HepG2 (cell line): ENCODE measurements at regions not wholly inside any gene's neighbourhood (a gene's known extent, or its start where the extent isn't known, plus 50 kb on each side); places are given as distances from the start of the nearest gene placed in this dataset.

Source experiments
- ATAC-seq: fragments of 200-7000 bp; cut with Tn5 transposase; 3 replicates; pipeline ENCODE4 v1.9.1; 2020; ENCODE audit warnings: mild to moderate bottlenecking, moderate library complexity
- BruUV-seq: library from RNA; stranded (reverse); fragments of 400-500 nt; replicated peaks from 2 replicates; lab custom pipeline; 2021; lab: Mats Ljungman, UMichigan
- CTCF ChIA-PET: fragments of 300-600 bp; formaldehyde crosslinking; extraction: SDS; loops from one replicate; lab custom pipeline; 2021; ENCODE audit warnings: low total read pairs, inconsistent platforms, low intra/inter-chr PET ratio; lab: Yijun Ruan, JAX
- POLR2A ChIA-PET: fragments of 350-600 bp; sonication (Branson Sonifier 250); formaldehyde crosslinking; loops from one replicate; lab custom pipeline; 2020; ENCODE audit warnings: antibody characterized with exemption, inconsistent platforms; lab: Yijun Ruan, JAX
- DNase-seq: peaks from one replicate; pipeline ENCODE4 v3.0.0-alpha.2; 2015; ENCODE audit warnings: low spot score
- FAIRE-seq: peaks from 3 replicates; lab custom pipeline; 2011; peaks lifted over from hg19 to GRCh38; lab: Jason Lieb, UNC
- H2AFZ ChIP-seq: one replicate; pipeline ENCODE4 v1.6.1; 2011; ENCODE audit warnings: low read length, inconsistent platforms
- H3K27ac ChIP-seq: fragments of 300-600 bp; 3 replicates; pipeline ENCODE4 v1.8.0; 2011; ENCODE audit warnings: mixed run types, mild to moderate bottlenecking, mixed read lengths, low read length, inconsistent platforms; ENCODE audit not compliant: insufficient read depth; ENCODE audit errors: extremely low read length
- H3K27me3 ChIP-seq, 2 experiments: fragments of 200-600 bp in 1 of 2; 2 replicates in 1 of 2; 3 replicates in 1 of 2; pipeline versions ENCODE4 v1.6.0 to v1.8.0; 2011; ENCODE audit warnings: low read length in 2 of 2, mild to moderate bottlenecking in 2 of 2, moderate library complexity in 2 of 2, inconsistent platforms in 1 of 2; ENCODE audit not compliant: insufficient read depth in 2 of 2, control insufficient read depth in 1 of 2
- H3K36me3 ChIP-seq, 2 experiments: fragments of 200-600 bp in 1 of 2; replicated peaks in 1 of 2; 2 replicates in 1 of 2; 3 replicates in 1 of 2; pipeline versions ENCODE4 v1.5.1 to v1.8.0; 2011; ENCODE audit warnings: low read length in 2 of 2, inconsistent platforms in 1 of 2; ENCODE audit not compliant: insufficient read depth in 2 of 2, control insufficient read depth in 1 of 2
- H3K4me1 ChIP-seq: 2 replicates; pipeline ENCODE4 v1.5.1; 2012; ENCODE audit warnings: low read length, inconsistent platforms; ENCODE audit not compliant: insufficient read depth
- H3K4me2 ChIP-seq: 2 replicates; pipeline ENCODE4 v1.6.0; 2011; ENCODE audit warnings: low read depth, low read length, inconsistent platforms
- H3K4me3 ChIP-seq, 3 experiments: fragments of 200-600 bp in 1 of 3; sonication (generic), shearing (Covaris generic) in 1 of 3; replicated peaks in 1 of 3; 2 replicates each; pipeline ENCODE4 v1.5.1; 2011 to 2016; ENCODE audit warnings: low read length in 3 of 3, inconsistent platforms in 2 of 3, low read depth in 2 of 3, mild to moderate bottlenecking in 2 of 3, control low read depth in 1 of 3, mixed read lengths in 1 of 3; ENCODE audit not compliant: insufficient read depth in 1 of 3
- H3K79me2 ChIP-seq: one replicate; pipeline ENCODE4 v1.6.1; 2011; ENCODE audit warnings: low read length, inconsistent platforms; ENCODE audit not compliant: insufficient read depth
- H3K9ac ChIP-seq: 2 replicates; pipeline ENCODE4 v1.6.0; 2011; ENCODE audit warnings: mild to moderate bottlenecking, low read depth, low read length, inconsistent platforms; ENCODE audit not compliant: insufficient read depth
- H3K9me3 ChIP-seq: 2 replicates; pipeline ENCODE4 v1.5.1; 2012; ENCODE audit warnings: mild to moderate bottlenecking, low read length
- H4K20me1 ChIP-seq: 2 replicates; pipeline ENCODE4 v1.6.0; 2011; ENCODE audit warnings: inconsistent platforms, mild to moderate bottlenecking, low read length, moderate library complexity; ENCODE audit not compliant: insufficient read depth
- ATRX ChIP-seq: sonication (generic); formaldehyde crosslinking; IDR thresholded peaks from 2 replicates; pipeline ENCODE4 v1.4.0; 2020; ENCODE audit warnings: missing genetic modification reagents, borderline replicate concordance
- FOXM1 ChIP-seq: sonication (generic); formaldehyde crosslinking; IDR thresholded peaks from 2 replicates; pipeline ENCODE4 v1.5.0; 2020; ENCODE audit warnings: missing genetic modification reagents
- GMEB2 ChIP-seq: IDR thresholded peaks from 2 replicates; pipeline ENCODE4 v1.6.1; 2016; ENCODE audit warnings: missing biosample characterization, missing genetic modification reagents, low read depth
- JARID2 ChIP-seq: sonication (generic); formaldehyde crosslinking; IDR thresholded peaks from 2 replicates; pipeline ENCODE4 v1.8.1; 2023; ENCODE audit warnings: missing genetic modification reagents, inconsistent platforms; ENCODE audit not compliant: insufficient replicate concordance
- MED1 ChIP-seq: sonication (generic); formaldehyde crosslinking; IDR thresholded peaks from 2 replicates; pipeline ENCODE4 v1.4.0; 2020; ENCODE audit warnings: missing genetic modification reagents
- PTBP1 ChIP-seq: fragments of 200-400 bp; formaldehyde crosslinking; IDR thresholded peaks from 2 replicates; pipeline ENCODE4 v1.6.1; 2018; ENCODE audit warnings: low read length, low read depth; ENCODE audit not compliant: poor library complexity, severe bottlenecking
- RFXANK ChIP-seq: IDR thresholded peaks from 2 replicates; pipeline ENCODE4 v1.6.1; 2016
- SAP130 ChIP-seq: IDR thresholded peaks from 2 replicates; pipeline ENCODE4 v1.6.1; 2016; ENCODE audit warnings: low read depth
- SIN3A ChIP-seq: IDR thresholded peaks from 2 replicates; pipeline ENCODE4 v1.6.1; 2011; ENCODE audit warnings: low read depth, mild to moderate bottlenecking, control low read depth, low read length, borderline replicate concordance
- STAT6 ChIP-seq: sonication (generic); formaldehyde crosslinking; IDR thresholded peaks from 2 replicates; pipeline ENCODE4 v1.4.0; 2020; ENCODE audit warnings: missing genetic modification reagents, mild to moderate bottlenecking, borderline replicate concordance
- TARDBP ChIP-seq: sonication (generic); formaldehyde crosslinking; IDR thresholded peaks from 2 replicates; pipeline ENCODE4 v1.8.0; 2022; ENCODE audit warnings: mild to moderate bottlenecking, missing genetic modification reagents
- XBP1 ChIP-seq: sonication (generic); formaldehyde crosslinking; IDR thresholded peaks from 2 replicates; pipeline ENCODE4 v1.5.0; 2020; ENCODE audit warnings: missing genetic modification reagents
- ZKSCAN8 ChIP-seq: IDR thresholded peaks from 2 replicates; pipeline ENCODE4 v1.6.1; 2016; ENCODE audit warnings: borderline replicate concordance, missing genetic modification reagents, missing compliant biosample characterization
- ZNF10 ChIP-seq: sonication (generic); formaldehyde crosslinking; IDR thresholded peaks from 2 replicates; pipeline ENCODE4 v1.4.0; 2020; ENCODE audit warnings: mild to moderate bottlenecking, low read depth, missing genetic modification reagents, borderline replicate concordance
- WGBS: methylation state at CpG from one replicate; pipeline ENCODE4 v1.1.6; 2017; ENCODE audit warnings: low lambda C conversion rate; 5-methylcytosine and 5-hydroxymethylcytosine counted together
- in situ Hi-C: cut with HindIII; loops from 2 replicates; pipeline ENCODE4 v1.10.0; 2017; ENCODE audit warnings: low pct_unique_long_range_greater_than_20kb; ENCODE audit not compliant: extremely low pct_ligation_motif_present
- intact Hi-C: fragments of 100-400 bp; cut with micrococcal nuclease; formaldehyde crosslinking; loops from one replicate; pipeline ENCODE4 v1.10.0; 2022; ENCODE audit not compliant: unreplicated experiment

- H4K20me1 ChIP-seq = no peaks in the 10 kb centered on the region
- H3K27ac ChIP-seq = no peak overlapping the region
- H2AFZ ChIP-seq = no peak overlapping the region
- TF ChIP-seq MED1 (CRISPR knock-in tag) (no peak), GMEB2 (CRISPR knock-in tag) (no peak), XBP1 (CRISPR knock-in tag) (no peak), PTBP1 (no peak), TARDBP (no peak), ATRX (CRISPR knock-in tag) (no peak), ZNF10 (CRISPR knock-in tag) (no peak), RFXANK (CRISPR knock-in tag) (no peak), FOXM1 (no peak), JARID2 (no peak), STAT6 (CRISPR knock-in tag) (no peak), ZKSCAN8 (CRISPR knock-in tag) (no peak), SIN3A (no peak), SAP130 (CRISPR knock-in tag) (no peak)
- TF ChIP-seq, all 625 proteins: peak for 0
- CTCF ChIA-PET = no interaction called here
- intact Hi-C loops (no loop called here), in situ Hi-C loops (no loop called here)
- no TSS peak for BruUV-seq
- Histone ChIP-seq H3K9ac (no peak overlapping the region), H3K9me3 (no peaks in the 10 kb centered on the region; the same call in 1 of the 2 replicates), H3K4me1 (no peaks in the 10 kb centered on the region), H3K4me2 (no peak overlapping the region), H3K36me3 (no peaks in the 10 kb centered on the region), H3K27me3 (no peaks in the 10 kb centered on the region; a peak in 1 of 5 replicates), H3K79me2 (no peaks in the 10 kb centered on the region), H3K4me3 (no peak overlapping the region)
- 65% methylated on average over 10 of the region's 10 CpGs for WGBS
- no peak for FAIRE-seq
- no peak for ATAC-seq
- DNase-seq = no peak
- POLR2A ChIA-PET = no interaction called here
These were observed 803.9 kb upstream of the CDH10 start for GRCh38 chr5:25448646-25449045.
